HFFc6 (cell line): ENCODE measurements at regions not wholly inside any gene's neighbourhood (a gene's known extent, or its start where the extent isn't known, plus 50 kb on each side); places are given as distances from the start of the nearest gene placed in this dataset.

Experiments used
- DNase-seq: peaks from one replicate; pipeline ENCODE4 v3.0.0-alpha.2; 2018
- H3K27ac Mint-ChIP-seq: 2 replicates; pipeline ENCODE4 v1.8.0; 2020; ENCODE audit warnings: mild to moderate bottlenecking, mixed read lengths
- H3K27me3 Mint-ChIP-seq: 2 replicates; pipeline ENCODE4 v1.8.0; 2021; ENCODE audit warnings: mild to moderate bottlenecking, moderate library complexity, mixed read lengths; ENCODE audit not compliant: insufficient read depth
- H3K36me3 Mint-ChIP-seq: 2 replicates; pipeline ENCODE4 v1.8.0; 2021; ENCODE audit warnings: low read depth, mixed read lengths
- H3K4me1 Mint-ChIP-seq: 2 replicates; pipeline ENCODE4 v1.8.0; 2020; ENCODE audit warnings: low read depth, mixed read lengths
- H3K4me3 Mint-ChIP-seq: 2 replicates; pipeline ENCODE4 v1.8.0; 2020; ENCODE audit warnings: mild to moderate bottlenecking, moderate library complexity, mixed read lengths
- H3K9me3 Mint-ChIP-seq: 2 replicates; pipeline ENCODE4 v1.8.0; 2020; ENCODE audit warnings: mild to moderate bottlenecking, mixed read lengths
- TF ChIP-seq, protein P1 (sequence below): fragments of 200-600 bp; sonication (generic); IDR thresholded peaks from 2 replicates; pipeline ENCODE4 v1.5.0; 2021; ENCODE audit warnings: antibody characterized with exemption, mild to moderate bottlenecking

DNA sequence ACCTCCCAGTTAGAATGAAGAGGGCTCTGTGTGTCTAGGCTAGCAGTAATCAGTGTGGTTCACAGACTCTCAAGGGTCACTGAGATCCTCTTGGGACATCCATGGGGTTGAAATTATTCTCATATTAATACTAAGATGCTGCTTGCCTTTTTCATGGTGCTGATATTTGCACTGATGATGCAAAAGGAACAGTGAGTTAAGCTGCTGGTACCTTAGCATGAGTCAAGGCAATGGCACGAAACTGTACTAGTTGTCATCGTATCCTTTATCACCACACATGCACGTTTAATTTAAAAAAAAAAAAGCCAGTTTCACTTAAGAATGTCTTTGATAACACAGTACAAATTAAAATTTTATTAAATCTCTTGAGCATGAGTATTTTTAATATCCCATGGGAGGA is 151.9 kb upstream of the TANK start:
- Mint-ChIP-seq H3K9me3 (no peaks in the 10 kb centered on the region), H3K27me3 (peaks cover 18% of the 10 kb centered on the region), H3K4me1 (peaks cover 8% of the 10 kb centered on the region), H3K27ac (no peak overlapping the region), H3K4me3 (no peak overlapping the region), H3K36me3 (no peaks in the 10 kb centered on the region)
- DNase-seq: no peak
- TF ChIP-seq, protein P1, sequence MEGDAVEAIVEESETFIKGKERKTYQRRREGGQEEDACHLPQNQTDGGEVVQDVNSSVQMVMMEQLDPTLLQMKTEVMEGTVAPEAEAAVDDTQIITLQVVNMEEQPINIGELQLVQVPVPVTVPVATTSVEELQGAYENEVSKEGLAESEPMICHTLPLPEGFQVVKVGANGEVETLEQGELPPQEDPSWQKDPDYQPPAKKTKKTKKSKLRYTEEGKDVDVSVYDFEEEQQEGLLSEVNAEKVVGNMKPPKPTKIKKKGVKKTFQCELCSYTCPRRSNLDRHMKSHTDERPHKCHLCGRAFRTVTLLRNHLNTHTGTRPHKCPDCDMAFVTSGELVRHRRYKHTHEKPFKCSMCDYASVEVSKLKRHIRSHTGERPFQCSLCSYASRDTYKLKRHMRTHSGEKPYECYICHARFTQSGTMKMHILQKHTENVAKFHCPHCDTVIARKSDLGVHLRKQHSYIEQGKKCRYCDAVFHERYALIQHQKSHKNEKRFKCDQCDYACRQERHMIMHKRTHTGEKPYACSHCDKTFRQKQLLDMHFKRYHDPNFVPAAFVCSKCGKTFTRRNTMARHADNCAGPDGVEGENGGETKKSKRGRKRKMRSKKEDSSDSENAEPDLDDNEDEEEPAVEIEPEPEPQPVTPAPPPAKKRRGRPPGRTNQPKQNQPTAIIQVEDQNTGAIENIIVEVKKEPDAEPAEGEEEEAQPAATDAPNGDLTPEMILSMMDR: no peak

DNA sequence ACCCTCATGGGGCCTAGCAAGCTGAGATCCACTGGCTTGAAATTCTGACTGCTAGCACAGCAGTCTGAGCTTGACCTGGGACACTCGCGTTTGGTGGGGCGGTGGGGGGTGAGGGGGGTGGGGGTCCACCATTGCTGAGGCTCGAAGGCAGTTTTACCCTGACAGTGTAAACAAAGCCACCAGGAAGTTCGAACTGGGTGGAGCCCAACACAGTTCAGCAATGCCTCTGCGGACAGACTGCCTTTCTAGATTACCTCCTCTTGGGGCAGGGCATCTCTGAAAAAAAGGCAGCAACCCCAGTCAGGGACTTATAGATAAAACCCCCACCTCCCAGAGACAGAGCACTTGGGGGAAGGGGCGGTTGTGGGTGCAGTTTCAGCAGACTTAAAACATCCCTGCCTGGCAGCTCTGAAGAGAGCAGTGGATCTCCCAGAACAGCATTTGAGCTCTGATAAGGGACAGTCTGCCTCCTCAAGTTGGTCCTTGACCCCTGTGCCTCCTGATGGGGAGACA is 149.7 kb upstream of the TANK start:
- Mint-ChIP-seq H3K4me1 (no peaks in the 10 kb centered on the region), H3K27ac (no peak overlapping the region), H3K9me3 (peaks cover 14% of the 10 kb centered on the region), H3K27me3 (peaks cover 15% of the 10 kb centered on the region), H3K36me3 (peaks cover 13% of the 10 kb centered on the region), H3K4me3 (no peak overlapping the region)
- TF ChIP-seq, protein P1: no peak
- DNase-seq: no peak

DNA sequence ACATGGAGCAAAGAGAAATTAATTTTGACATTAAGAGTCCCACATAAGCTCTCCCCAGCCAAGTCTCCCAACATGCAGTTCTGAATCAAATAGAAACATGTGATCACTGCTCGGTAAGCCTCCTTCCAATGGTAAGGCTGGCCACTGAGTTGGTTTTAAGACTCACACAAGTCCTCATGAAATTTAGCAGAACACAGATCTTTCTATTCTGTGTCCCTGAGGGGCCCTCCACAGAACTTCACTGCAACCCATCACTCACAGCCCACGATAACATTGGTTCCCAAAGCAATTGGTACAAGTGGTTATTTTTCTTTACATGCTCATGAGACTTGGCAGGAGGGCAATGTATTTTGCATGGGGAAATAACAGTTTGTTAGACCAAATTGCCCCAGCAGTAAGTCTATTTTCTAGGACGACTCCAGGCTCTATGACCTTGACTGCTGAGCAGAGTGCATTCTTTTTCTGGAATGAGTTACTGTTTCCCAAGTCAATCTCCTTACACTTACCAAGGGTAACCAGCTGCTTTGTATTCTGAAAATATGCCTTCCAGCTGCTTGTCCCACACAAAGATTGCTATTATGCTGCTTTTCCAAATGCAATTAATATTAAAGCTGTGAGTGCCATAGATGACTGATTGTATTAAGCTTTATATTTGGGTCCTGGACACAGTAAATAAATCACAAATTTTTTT is 142.3 kb upstream of the TANK start:
- Mint-ChIP-seq H3K27me3 (peaks cover 5% of the 10 kb centered on the region), H3K27ac (no peak overlapping the region), H3K9me3 (peaks cover 16% of the 10 kb centered on the region), H3K4me3 (no peak overlapping the region), H3K4me1 (peaks cover 12% of the 10 kb centered on the region), H3K36me3 (peaks cover 15% of the 10 kb centered on the region)
- no peak for DNase-seq
- TF ChIP-seq, protein P1: no peak

DNA sequence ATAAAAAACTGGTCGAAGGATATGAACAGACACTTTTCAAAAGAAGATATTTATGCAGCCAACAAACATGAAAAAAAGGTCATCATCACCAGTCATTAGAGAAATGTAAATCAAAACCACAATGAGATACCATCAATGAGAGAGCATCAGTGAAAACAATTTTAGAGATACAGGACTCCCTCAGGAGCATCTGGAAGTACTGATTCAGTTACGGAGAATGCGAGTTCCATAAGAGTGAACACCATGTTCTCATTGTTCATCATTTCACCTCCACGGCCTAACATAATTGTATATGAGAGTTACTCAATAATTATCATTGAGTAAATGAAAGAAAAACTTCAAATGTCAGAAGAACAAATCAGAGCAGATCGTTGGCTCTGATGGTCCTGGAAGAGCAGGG is 140.9 kb upstream of the TANK start:
- Mint-ChIP-seq H3K4me3 (no peak overlapping the region), H3K4me1 (peaks cover 12% of the 10 kb centered on the region), H3K36me3 (peaks cover 14% of the 10 kb centered on the region), H3K27ac (no peak overlapping the region), H3K9me3 (peaks cover 15% of the 10 kb centered on the region), H3K27me3 (peaks cover 2% of the 10 kb centered on the region; the same call in 1 of the 2 replicates)
- no peak for DNase-seq
- TF ChIP-seq, protein P1: no peak

DNA sequence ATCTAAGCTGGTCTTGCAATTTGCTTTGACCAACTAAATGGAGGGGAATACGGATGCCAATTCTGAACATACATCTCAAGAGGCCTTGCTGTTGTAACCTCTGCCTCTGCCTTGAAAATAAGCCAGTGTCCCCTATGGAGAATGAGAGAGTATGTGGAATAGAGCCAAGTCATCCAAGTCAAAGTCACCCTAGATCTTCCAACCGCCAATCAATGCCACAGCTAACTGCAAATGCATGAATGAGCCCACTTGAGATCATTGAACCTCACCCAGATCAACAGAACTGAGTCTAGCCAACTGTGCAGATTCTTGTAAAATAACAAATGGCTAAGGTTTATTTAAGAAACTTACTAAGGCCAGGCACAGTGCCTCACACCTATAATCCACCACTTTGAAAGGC is 139.8 kb upstream of the TANK start:
- H3K4me3 Mint-ChIP-seq: no peak overlapping the region
- H3K4me1 Mint-ChIP-seq: peaks cover 12% of the 10 kb centered on the region
- peaks cover 3% of the 10 kb centered on the region; the same call in 1 of the 2 replicates for H3K36me3 Mint-ChIP-seq
- TF ChIP-seq, protein P1: no peak
- H3K27me3 Mint-ChIP-seq: no peaks in the 10 kb centered on the region; the same call in 1 of the 2 replicates
- DNase-seq: no peak
- H3K9me3 Mint-ChIP-seq: peaks cover 3% of the 10 kb centered on the region
- no peak overlapping the region for H3K27ac Mint-ChIP-seq
